ENCODE measurements at regions not wholly inside any gene's neighbourhood (a gene's known extent, or its start where the extent isn't known, plus 50 kb on each side); places are given as distances from the start of the nearest gene placed in this dataset.

- TF ChIP-seq, protein P1, sequence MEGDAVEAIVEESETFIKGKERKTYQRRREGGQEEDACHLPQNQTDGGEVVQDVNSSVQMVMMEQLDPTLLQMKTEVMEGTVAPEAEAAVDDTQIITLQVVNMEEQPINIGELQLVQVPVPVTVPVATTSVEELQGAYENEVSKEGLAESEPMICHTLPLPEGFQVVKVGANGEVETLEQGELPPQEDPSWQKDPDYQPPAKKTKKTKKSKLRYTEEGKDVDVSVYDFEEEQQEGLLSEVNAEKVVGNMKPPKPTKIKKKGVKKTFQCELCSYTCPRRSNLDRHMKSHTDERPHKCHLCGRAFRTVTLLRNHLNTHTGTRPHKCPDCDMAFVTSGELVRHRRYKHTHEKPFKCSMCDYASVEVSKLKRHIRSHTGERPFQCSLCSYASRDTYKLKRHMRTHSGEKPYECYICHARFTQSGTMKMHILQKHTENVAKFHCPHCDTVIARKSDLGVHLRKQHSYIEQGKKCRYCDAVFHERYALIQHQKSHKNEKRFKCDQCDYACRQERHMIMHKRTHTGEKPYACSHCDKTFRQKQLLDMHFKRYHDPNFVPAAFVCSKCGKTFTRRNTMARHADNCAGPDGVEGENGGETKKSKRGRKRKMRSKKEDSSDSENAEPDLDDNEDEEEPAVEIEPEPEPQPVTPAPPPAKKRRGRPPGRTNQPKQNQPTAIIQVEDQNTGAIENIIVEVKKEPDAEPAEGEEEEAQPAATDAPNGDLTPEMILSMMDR (IDR thresholded peaks at IDR 0.05; ENCODE audit: insufficient read depth in 1 of 2, low read depth in 1 of 2, low read length in 1 of 2, severe bottlenecking in 1 of 2, unreplicated experiment in 1 of 2) = no peak
- H3K27ac Mint-ChIP-seq (ENCODE audit: unreplicated experiment) = no peak overlapping the region
- no peaks in the 10 kb centered on the region for H3K36me3 ChIP-seq (ENCODE audit: control insufficient read depth, insufficient read depth, low read length)
- intact Hi-C loops (cut with micrococcal nuclease; ENCODE audit: unreplicated experiment) = no loop called here
- H3K36me3 Mint-ChIP-seq (ENCODE audit: insufficient read depth, unreplicated experiment) = no peaks in the 10 kb centered on the region
- no peaks in the 10 kb centered on the region for H3K9me3 ChIP-seq
- no peak overlapping the region for H3K4me3 Mint-ChIP-seq (ENCODE audit: unreplicated experiment)
- ChIA-PET CTCF (no interaction called here), POLR2A (no interaction called here)
- H3K27me3 ChIP-seq (replicated peaks; ENCODE audit: control insufficient read depth, insufficient read depth, low read length) = no peaks in the 10 kb centered on the region
- no peaks in the 10 kb centered on the region for H3K27me3 Mint-ChIP-seq (ENCODE audit: insufficient read depth, unreplicated experiment)
- no peaks in the 10 kb centered on the region for H3K4me1 Mint-ChIP-seq (ENCODE audit: low read depth, unreplicated experiment)
- H3K4me3 ChIP-seq (ENCODE audit: low read depth, low read length) = no peak overlapping the region
- no peaks in the 10 kb centered on the region for H3K9me3 Mint-ChIP-seq (ENCODE audit: unreplicated experiment)
- BruUV-seq (replicated peaks) = no TSS peak
- no peak for DNase-seq
- H3K4me1 ChIP-seq = no peaks in the 10 kb centered on the region
Measured at GRCh38 chr5:4384649-4385048, 755.5 kb upstream of the ADAMTS16 start.

GRCh38 chr5:4386152-4386551 lies 754.0 kb upstream of the ADAMTS16 start:
- H3K36me3 Mint-ChIP-seq (ENCODE audit: insufficient read depth, unreplicated experiment) = no peaks in the 10 kb centered on the region
- no peaks in the 10 kb centered on the region for H3K4me1 ChIP-seq
- ChIA-PET POLR2A (no interaction called here), CTCF (no interaction called here)
- TF ChIP-seq, protein P1 (IDR thresholded peaks at IDR 0.05; ENCODE audit: insufficient read depth in 1 of 2, low read depth in 1 of 2, low read length in 1 of 2, severe bottlenecking in 1 of 2, unreplicated experiment in 1 of 2) = no peak
- no peaks in the 10 kb centered on the region for H3K27me3 ChIP-seq (replicated peaks; ENCODE audit: control insufficient read depth, insufficient read depth, low read length)
- no peaks in the 10 kb centered on the region; the same call in 1 of the 2 replicates for H3K9me3 ChIP-seq
- H3K27ac Mint-ChIP-seq (ENCODE audit: unreplicated experiment) = no peak overlapping the region
- no peaks in the 10 kb centered on the region for H3K36me3 ChIP-seq (ENCODE audit: control insufficient read depth, insufficient read depth, low read length)
- intact Hi-C loops (cut with micrococcal nuclease; ENCODE audit: unreplicated experiment) = no loop called here
- no peaks in the 10 kb centered on the region for H3K27me3 Mint-ChIP-seq (ENCODE audit: insufficient read depth, unreplicated experiment)
- no peak for DNase-seq
- H3K4me3 Mint-ChIP-seq (ENCODE audit: unreplicated experiment) = no peak overlapping the region
- no peak overlapping the region for H3K4me3 ChIP-seq (ENCODE audit: low read depth, low read length)
- H3K4me1 Mint-ChIP-seq (ENCODE audit: low read depth, unreplicated experiment) = no peaks in the 10 kb centered on the region
- H3K9me3 Mint-ChIP-seq (ENCODE audit: unreplicated experiment) = no peaks in the 10 kb centered on the region
- no TSS peak for BruUV-seq (replicated peaks)

GRCh38 chr5:4387290-4387689 lies 752.8 kb upstream of the ADAMTS16 start:
- Mint-ChIP-seq H3K27ac (ENCODE audit: unreplicated experiment) (no peak overlapping the region), H3K4me1 (ENCODE audit: low read depth, unreplicated experiment) (no peaks in the 10 kb centered on the region), H3K4me3 (ENCODE audit: unreplicated experiment) (no peak overlapping the region), H3K36me3 (ENCODE audit: insufficient read depth, unreplicated experiment) (no peaks in the 10 kb centered on the region), H3K9me3 (ENCODE audit: unreplicated experiment) (no peaks in the 10 kb centered on the region), H3K27me3 (ENCODE audit: insufficient read depth, unreplicated experiment) (peaks cover 2% of the 10 kb centered on the region)
- Histone ChIP-seq H3K4me3 (ENCODE audit: low read depth, low read length) (no peak overlapping the region), H3K36me3 (ENCODE audit: control insufficient read depth, insufficient read depth, low read length) (no peaks in the 10 kb centered on the region), H3K27me3 (replicated peaks; ENCODE audit: control insufficient read depth, insufficient read depth, low read length) (no peaks in the 10 kb centered on the region), H3K9me3 (no peaks in the 10 kb centered on the region; the same call in 1 of the 2 replicates), H3K4me1 (no peaks in the 10 kb centered on the region)
- TF ChIP-seq, protein P1 (IDR thresholded peaks at IDR 0.05; ENCODE audit: insufficient read depth in 1 of 2, low read depth in 1 of 2, low read length in 1 of 2, severe bottlenecking in 1 of 2, unreplicated experiment in 1 of 2) = no peak
- ChIA-PET CTCF (no interaction called here), POLR2A (no interaction called here)
- intact Hi-C loops (cut with micrococcal nuclease; ENCODE audit: unreplicated experiment) = no loop called here
- BruUV-seq (replicated peaks) = no TSS peak
- DNase-seq = no peak

Data from Caco-2 (cell line).